ENCODE measurements at regions not wholly inside any gene's neighbourhood (a gene's known extent, or its start where the extent isn't known, plus 50 kb on each side); places are given as distances from the start of the nearest gene placed in this dataset.

- TF ChIP-seq CTCF (conservative IDR thresholded peaks at IDR 0.05; ENCODE audit: low read depth, low read length) (no peak), EZH2 (IDR thresholded peaks at IDR 0.05; ENCODE audit: borderline replicate concordance, low read depth, low read length, poor library complexity, severe bottlenecking) (no peak)
These were observed 730.6 kb upstream of the NECTIN3 start for GRCh38 chr3:110341047-110341446.

Measured in A673 (cell line).